Left lobe of liver (tissue), 2 donors: ENCODE measurements at regions not wholly inside any gene's neighbourhood (a gene's known extent, or its start where the extent isn't known, plus 50 kb on each side); places are given as distances from the start of the nearest gene placed in this dataset.

Experiments
- ATAC-seq: fragments of 200-7000 bp; cut with Tn5 transposase; one replicate; pipeline ENCODE4 v1.9.1; 2020; ENCODE audit warnings: mild to moderate bottlenecking, moderate library complexity
- DNase-seq: peaks from one replicate; pipeline ENCODE4 v3.0.0-alpha.2; 2020; ENCODE audit warnings: low spot score
- donor health status: DM: no; HTN: no; CAD: no; lungs with moderate emphysema.
- donor health status: DM: no; HTN: yes; CAD: no.

GRCh38 chr2:173806761-173807160 lies 158.4 kb downstream of the SP3 start:
- no peak for DNase-seq
- ATAC-seq = no peak

- DNase-seq = no peak
- no peak for ATAC-seq
Measured at GRCh38 chr2:173808718-173809117, 156.5 kb downstream of the SP3 start.

DNA sequence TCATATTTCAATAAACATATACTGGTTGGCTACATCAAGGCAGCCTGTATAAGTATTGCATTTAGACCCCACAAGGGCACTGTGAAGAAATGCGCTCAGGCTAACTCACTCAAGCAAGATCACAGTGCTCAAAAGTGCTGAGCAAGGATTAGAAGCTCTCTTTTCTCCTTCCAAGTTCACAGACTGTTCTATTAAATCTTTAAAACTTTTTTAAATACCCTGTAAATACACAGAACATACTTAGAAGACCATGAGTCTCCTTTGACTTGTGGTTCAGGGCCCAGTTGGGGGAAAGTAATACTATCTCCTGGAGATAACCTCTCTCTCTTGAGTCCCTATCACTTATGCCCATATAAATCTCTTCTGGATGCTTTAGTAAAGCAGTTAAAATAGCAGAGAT lies 152.9 kb downstream of the SP3 start:
- DNase-seq = no peak
- ATAC-seq = no peak

DNA sequence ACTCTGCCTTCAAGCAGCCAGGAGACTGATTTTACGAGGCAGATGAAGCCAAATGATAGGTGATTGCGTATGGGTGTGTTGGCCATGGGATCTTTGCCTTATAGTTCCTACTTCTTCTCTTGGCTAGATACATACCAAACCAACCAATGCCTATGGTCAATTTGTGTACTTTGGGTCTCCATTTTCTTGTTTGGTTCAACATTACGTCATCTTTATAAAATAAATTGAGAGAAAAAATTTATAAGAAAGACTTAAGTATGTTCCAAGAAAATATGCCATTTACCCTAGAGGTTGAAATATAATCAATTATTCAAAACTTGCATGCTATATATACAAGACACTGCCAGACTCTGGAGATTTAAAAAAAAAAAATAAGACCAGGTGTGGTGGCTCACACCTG lies 150.9 kb downstream of the SP3 start:
- ATAC-seq = no peak
- DNase-seq = no peak

DNA sequence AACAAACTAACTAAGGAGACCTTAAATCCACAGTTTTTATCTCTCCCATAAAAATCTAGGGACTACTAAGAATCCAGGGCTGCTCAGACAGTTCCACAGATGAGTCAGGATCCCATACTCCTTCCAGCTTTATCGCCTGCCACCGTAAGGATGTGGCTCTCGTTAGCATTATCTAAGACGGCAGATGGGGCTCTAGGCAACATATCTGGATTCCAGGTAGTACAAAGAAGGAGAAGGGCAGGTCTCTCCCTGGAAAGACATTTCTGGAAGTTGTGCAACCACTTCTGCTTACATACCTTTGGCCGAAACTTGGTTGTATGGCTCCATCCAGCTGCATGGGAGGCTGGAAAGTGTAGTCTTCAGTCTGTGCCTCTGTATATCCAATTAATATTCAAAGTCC lies 149.4 kb downstream of the SP3 start:
- no peak for ATAC-seq

GRCh38 chr2:173817582-173817981 lies 147.6 kb downstream of the SP3 start:
- DNase-seq = no peak
- no peak for ATAC-seq

More for the DNA sequence above, 149.4 kb downstream of the SP3 start:
- no peak for DNase-seq

DNA sequence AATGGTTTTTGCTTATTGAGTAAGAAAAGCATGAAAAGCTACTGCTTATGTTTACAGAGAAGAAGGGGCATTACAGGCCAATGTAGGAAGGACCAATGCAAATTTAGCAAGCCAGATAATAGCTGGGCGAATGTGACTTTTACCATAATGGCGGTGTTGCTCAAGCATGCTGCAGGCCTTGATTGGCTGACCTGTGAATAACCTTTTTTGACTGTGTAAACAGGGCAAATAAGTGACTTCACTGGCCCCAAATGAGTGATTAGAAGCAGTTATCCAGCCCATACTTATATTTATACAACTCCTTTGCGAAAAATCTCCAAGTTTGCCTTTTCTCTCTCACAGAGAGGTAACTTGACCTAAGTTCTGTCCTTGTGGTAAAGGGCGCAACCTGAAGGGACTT lies 146.9 kb downstream of the SP3 start:
- ATAC-seq = no peak
- DNase-seq = no peak

DNA sequence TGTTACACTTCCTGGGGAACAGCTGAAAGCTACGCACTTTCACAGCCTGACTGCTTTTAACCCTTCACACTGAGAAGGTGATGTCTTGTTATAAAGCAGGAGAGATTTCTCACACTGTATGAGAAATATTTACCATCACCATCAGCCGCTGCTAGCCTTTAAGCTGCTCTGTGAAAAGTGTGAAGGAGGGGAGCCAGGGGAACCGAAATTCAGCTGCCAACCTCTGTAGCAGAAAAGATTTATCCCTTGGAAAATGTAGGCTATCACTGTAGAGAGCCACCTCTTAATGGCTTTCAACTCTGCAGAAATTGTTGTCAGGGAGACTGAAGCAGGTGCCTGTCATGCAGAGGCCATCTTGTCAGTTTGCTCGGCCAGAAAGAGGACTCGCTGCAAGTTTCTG lies 145.3 kb downstream of the SP3 start:
- DNase-seq (no peak), ATAC-seq (no peak)

DNA sequence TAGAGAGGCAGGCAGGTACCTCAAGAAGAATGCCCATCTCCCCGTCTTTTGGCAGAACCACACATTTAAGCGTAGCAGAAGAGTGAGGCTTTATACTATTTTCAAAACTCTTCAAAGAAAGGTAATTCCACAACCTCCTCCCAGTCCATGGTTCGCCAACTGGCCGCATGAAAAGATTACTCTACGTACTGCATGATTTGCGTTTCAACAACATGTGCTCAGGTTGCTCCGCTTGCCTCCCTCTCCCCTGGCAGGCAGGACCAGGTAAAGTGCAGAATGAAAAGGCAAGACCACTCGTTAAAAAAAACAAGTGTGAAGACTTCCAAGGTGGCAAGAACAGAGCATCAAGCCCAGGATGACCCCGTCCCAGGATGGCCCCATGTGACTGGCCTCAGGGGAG lies 143.7 kb downstream of the SP3 start:
- ATAC-seq (no peak), DNase-seq (no peak)

GRCh38 chr2:173822889-173823542 lies 142.2 kb downstream of the SP3 start:
- DNase-seq = no peak
- no peak for ATAC-seq

GRCh38 chr2:173823543-173823939 lies 141.6 kb downstream of the SP3 start:
- ATAC-seq (no peak), DNase-seq (no peak)

DNA sequence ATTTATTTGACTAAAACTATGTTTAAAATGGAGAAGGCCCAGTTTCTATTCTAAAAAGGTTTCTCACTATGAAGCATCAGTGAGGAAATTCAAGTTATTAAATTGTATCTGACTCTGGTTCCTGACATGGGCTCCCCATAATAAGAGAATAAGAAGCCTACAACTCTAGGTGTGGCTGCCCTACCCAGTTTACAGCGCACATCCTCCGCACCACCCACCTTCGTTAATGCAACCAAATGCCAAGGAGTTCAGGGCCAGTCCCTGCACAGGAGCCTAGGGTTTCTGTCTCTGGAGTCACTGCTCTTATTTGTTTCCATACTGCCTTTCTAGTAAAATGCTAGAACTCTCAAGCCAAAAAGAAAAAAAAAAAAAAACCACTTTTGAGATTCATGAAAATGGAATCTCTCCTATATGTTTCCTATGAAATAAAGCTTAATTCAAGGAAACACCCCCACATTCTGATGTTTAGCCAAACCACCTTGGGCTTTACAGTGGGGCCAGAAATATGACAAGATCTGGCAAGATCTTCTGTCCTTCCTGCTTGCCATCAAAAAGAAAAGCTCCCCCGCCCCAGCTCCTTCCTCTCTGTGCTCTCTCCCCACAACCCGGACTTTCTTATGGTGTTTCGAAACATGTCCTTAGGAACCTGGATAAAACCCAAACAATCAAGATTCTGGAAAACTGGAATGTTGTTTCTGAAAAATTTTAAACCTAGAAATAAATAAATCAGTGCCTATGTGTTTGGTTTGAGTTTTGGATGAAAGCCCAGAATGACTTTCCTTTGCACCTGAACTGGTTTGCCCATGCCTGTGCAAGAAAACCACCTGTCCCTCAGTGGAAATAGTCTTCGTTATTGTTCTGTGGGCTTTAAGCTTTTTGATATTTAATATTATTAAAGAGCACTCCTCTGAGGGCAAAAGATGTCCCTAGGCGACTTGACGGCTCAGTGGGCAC lies 136.7 kb downstream of the SP3 start:
- DNase-seq = no peak
- ATAC-seq = no peak

- DNase-seq (no peak), ATAC-seq (no peak)
Measured at GRCh38 chr2:173829727-173830126, 135.4 kb downstream of the SP3 start.

GRCh38 chr2:173830170-173830569 lies 135.0 kb downstream of the SP3 start:
- DNase-seq (no peak), ATAC-seq (no peak)

DNA sequence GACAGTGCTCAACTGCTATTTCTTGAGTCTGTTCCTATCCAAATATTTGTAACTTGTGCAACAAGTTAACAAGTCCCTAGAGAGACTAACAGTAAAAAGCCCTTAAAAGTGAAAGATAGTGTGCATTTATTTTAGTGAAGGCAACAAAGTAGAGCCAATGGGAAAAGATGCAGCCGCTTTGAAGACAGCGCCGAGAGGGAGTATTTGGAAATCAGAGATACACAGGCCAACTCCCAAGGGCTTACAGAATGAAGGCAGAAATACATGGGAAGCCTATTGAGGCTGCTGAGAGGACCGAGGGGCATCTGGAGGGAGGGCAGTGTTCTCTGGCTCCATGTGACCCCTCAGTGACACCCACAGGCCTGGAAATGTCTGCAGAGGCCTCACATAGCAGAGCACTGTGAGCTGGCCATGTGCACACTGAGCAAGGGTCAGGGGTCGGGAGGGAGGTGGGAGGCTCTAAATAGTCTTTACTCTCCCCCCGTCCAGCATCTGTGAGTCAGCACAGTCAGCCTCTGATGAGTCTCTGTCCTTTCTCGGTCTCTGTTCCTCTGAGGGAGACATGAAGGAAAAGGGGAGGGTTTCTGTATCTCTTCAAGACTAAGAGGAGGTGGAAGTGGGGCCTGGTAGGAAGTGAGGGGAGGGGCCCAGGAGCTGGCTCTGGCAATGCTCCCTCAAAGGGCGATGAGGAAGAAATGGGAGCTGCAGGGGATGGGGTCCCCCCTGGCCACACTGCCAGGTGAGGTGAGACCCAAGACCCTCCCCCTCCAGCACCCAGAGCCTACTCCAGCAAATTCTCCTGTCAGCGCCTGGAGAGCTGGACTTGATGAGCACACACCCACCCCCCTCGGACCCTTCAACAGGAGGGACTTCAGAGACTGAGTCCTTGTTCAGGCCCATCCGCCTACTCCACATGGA lies 133.6 kb downstream of the SP3 start:
- peak; percentile 13 for ATAC-seq
- no peak for DNase-seq

DNA sequence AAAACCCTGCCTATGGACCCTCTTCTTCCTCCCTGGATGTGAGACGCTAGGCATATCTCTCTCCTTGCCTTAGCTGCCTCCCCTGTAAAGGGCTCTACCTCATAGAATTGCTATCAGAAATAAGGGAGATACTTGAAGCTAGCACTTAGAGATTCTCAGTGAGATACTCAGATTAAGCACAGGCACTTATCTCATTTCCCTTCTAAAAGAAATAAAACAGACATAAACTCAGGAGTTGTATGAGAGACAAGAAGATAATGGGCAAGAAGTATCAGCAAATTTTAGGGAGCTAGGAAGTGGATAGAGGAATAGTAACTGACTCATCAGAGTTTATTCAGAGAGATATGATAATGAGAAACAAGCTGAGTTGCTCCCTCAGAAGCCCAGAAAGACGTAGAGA lies 131.0 kb downstream of the SP3 start:
- DNase-seq (no peak), ATAC-seq (no peak)

GRCh38 chr2:173835726-173836125 lies 129.4 kb downstream of the SP3 start:
- ATAC-seq (no peak), DNase-seq (no peak)

GRCh38 chr2:173841110-173841509 lies 124.1 kb downstream of the SP3 start:
- DNase-seq (no peak), ATAC-seq (no peak)

- DNase-seq (no peak), ATAC-seq (no peak)
Measured at GRCh38 chr2:173843526-173843925, 121.6 kb downstream of the SP3 start.

- ATAC-seq (peak; percentile 96), DNase-seq (peak; percentile 91)
Measured at GRCh38 chr2:173851141-173851641, 114.0 kb downstream of the SP3 start.

DNA sequence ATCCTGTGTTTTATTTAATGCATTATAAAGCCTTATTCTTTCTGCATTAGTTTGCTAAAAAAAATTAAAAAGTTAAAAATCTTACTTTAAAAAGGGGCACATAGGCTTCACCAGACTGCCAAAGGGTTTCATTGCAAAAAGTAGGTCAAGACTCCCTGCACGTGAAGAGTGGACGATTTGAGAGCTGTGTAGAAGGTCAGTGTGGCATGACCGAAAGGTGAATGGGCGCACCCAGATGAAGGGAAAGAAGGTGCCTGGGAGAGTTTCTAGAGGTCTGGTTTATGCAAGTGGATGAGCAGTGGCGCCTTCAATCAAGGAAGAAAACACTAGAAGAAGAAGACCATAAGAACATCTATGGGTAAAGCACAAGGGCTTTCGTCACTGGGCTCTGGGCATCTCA lies 111.0 kb downstream of the SP3 start:
- no peak for ATAC-seq
- no peak for DNase-seq
